A673 (cell line): ENCODE measurements at regions not wholly inside any gene's neighbourhood (a gene's known extent, or its start where the extent isn't known, plus 50 kb on each side); places are given as distances from the start of the nearest gene placed in this dataset.

ENCODE experiments used
- BruUV-seq: library from RNA; stranded (reverse); fragments of 400-500 nt; replicated peaks from 2 replicates; lab custom pipeline; 2021; lab: Mats Ljungman, UMichigan
- CTCF ChIA-PET: fragments of 300-600 bp; sonication (Branson Sonifier 250); formaldehyde crosslinking; loops from one replicate; lab custom pipeline; 2022; ENCODE audit warnings: antibody characterized with exemption; lab: Charles Lee
- POLR2A ChIA-PET: fragments of 300-600 bp; sonication (Branson Sonifier 250); formaldehyde crosslinking; loops from one replicate; lab custom pipeline; 2022; ENCODE audit warnings: antibody characterized with exemption; ENCODE audit not compliant: low non-redundant PET; lab: Charles Lee
- DNase-seq: peaks from one replicate; pipeline ENCODE4 v3.0.0-alpha.2; 2015; ENCODE audit warnings: low spot score
- H3K27ac ChIP-seq: fragments of 200-600 bp; sonication (generic); 2 replicates; pipeline ENCODE4 v1.5.1; 2016; ENCODE audit warnings: mixed run types, low read depth, mild to moderate bottlenecking, mixed read lengths, antibody characterized with exemption, low read length; ENCODE audit not compliant: poor library complexity, severe bottlenecking
- H3K27me3 ChIP-seq: fragments of 200-600 bp; sonication (generic); replicated peaks from 2 replicates; pipeline ENCODE4 v1.6.1; 2017; ENCODE audit warnings: mixed run types, low read depth, mild to moderate bottlenecking, mixed read lengths, antibody characterized with exemption, low read length; ENCODE audit not compliant: insufficient read depth, poor library complexity
- H3K36me3 ChIP-seq: fragments of 200-600 bp; sonication (generic); 2 replicates; pipeline ENCODE4 v1.6.1; 2016; ENCODE audit warnings: mixed run types, mild to moderate bottlenecking, mixed read lengths, antibody characterized with exemption, low read length; ENCODE audit not compliant: insufficient read depth, poor library complexity, severe bottlenecking
- H3K4me1 ChIP-seq: fragments of 200-600 bp; sonication (generic); 2 replicates; pipeline ENCODE4 v1.6.1; 2017; ENCODE audit warnings: mixed run types, mild to moderate bottlenecking, mixed read lengths, antibody characterized with exemption, low read length; ENCODE audit not compliant: insufficient read depth, poor library complexity, severe bottlenecking
- H3K4me3 ChIP-seq: fragments of 200-600 bp; sonication (generic); 2 replicates; pipeline ENCODE4 v1.5.1; 2016; ENCODE audit warnings: low read depth, mixed run types, mild to moderate bottlenecking, mixed read lengths, low read length; ENCODE audit not compliant: poor library complexity, severe bottlenecking
- H3K9me3 ChIP-seq: fragments of 200-600 bp; sonication (generic); 2 replicates; pipeline ENCODE4 v1.6.1; 2016; ENCODE audit warnings: mixed run types, low read depth, mild to moderate bottlenecking, mixed read lengths, antibody characterized with exemption, low read length; ENCODE audit not compliant: poor library complexity, severe bottlenecking
- EZH2 ChIP-seq: fragments of 200-600 bp; sonication (generic); IDR thresholded peaks from 2 replicates; pipeline ENCODE4 v1.6.1; 2017; ENCODE audit warnings: borderline replicate concordance, low read depth, mild to moderate bottlenecking, mixed read lengths, antibody characterized with exemption, low read length; ENCODE audit not compliant: poor library complexity, severe bottlenecking
- intact Hi-C: fragments of 100-400 bp; cut with micrococcal nuclease; formaldehyde crosslinking; loops from one replicate; pipeline ENCODE4 v1.10.0; 2022; ENCODE audit not compliant: unreplicated experiment
- TF ChIP-seq, protein P1 (sequence below): fragments of 300-800, 200-600 bp; sonication (generic); conservative IDR thresholded peaks from 2 replicates; pipeline ENCODE4 v1.5.1; 2017; ENCODE audit warnings: low read depth, mild to moderate bottlenecking, antibody characterized with exemption, low read length, moderate library complexity, mixed read lengths

DNA sequence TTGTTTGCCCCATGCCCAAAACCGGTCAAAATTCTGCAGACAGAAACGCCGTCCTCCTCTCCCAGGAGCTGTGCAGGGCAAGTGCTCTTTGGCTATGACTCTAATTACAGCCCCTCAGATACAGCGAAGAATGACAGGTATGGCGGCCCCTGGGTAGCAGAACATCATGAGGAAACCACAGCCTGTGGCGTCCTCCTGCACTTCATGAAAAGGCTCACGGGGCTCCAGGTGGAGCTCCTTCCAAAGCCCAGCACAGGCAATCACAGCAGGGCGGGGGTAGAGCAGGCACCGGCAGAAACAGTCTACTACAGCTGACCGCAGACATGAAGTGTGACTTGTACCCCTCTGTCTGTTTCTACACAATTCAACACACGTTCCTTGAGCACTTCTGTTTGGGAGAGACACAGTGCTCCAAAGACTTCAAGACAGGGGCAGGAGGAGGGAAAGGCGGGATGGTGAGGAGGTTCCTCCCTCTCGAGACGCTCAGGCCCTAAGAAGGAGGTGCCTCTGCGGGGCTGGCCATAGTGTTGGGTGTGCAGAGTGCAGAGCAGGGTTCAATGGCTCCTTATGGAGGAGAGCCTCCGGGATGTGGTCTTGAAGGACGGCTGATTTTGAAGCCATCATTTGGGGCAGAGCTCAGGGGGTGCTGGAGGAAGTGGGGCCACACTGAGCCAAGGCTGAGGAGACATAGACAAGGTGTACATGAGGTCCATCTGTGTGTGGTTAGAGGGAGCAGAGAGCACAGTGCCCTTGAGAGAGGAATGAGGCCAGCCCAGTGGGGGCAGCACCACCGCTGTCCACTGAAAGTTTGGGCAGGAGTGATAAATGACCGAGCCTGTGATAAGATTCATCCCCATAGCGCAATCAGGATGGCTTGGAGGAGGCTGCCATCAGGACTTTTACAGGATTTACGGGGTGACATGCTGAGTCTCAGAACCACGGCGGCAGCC is 468.3 kb downstream of the EIPR1 start:
- TF ChIP-seq EZH2 = no peak
- TF ChIP-seq, protein P1, sequence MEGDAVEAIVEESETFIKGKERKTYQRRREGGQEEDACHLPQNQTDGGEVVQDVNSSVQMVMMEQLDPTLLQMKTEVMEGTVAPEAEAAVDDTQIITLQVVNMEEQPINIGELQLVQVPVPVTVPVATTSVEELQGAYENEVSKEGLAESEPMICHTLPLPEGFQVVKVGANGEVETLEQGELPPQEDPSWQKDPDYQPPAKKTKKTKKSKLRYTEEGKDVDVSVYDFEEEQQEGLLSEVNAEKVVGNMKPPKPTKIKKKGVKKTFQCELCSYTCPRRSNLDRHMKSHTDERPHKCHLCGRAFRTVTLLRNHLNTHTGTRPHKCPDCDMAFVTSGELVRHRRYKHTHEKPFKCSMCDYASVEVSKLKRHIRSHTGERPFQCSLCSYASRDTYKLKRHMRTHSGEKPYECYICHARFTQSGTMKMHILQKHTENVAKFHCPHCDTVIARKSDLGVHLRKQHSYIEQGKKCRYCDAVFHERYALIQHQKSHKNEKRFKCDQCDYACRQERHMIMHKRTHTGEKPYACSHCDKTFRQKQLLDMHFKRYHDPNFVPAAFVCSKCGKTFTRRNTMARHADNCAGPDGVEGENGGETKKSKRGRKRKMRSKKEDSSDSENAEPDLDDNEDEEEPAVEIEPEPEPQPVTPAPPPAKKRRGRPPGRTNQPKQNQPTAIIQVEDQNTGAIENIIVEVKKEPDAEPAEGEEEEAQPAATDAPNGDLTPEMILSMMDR = no peak
- Histone ChIP-seq H3K27ac (no peak overlapping the region), H3K4me3 (no peak overlapping the region), H3K36me3 (no peaks in the 10 kb centered on the region), H3K4me1 (no peaks in the 10 kb centered on the region), H3K9me3 (no peaks in the 10 kb centered on the region), H3K27me3 (no peaks in the 10 kb centered on the region)
- POLR2A ChIA-PET = no interaction called here
- DNase-seq = no peak
- intact Hi-C loops = no loop called here
- CTCF ChIA-PET = no interaction called here
- BruUV-seq = no TSS peak

DNA sequence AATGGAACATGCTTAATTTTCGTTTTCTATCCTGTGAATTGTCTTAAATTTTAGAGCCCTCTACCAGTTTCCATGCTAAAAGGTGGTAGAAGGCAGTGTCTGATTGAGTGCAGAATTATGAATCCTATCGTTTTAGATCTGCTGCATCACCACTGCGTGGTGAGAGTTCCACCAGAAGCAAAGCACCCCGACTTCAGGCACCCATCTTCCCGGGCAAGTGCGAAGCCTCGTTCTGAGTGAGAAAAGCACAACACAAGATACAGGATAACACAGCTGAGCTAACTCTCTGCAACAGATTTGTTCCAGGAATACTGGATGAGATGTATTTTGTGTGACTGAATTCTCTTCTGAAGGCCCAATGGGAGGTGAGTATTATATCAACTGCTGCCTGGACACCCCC is 471.5 kb downstream of the EIPR1 start:
- H3K27me3 ChIP-seq = no peaks in the 10 kb centered on the region

DNA sequence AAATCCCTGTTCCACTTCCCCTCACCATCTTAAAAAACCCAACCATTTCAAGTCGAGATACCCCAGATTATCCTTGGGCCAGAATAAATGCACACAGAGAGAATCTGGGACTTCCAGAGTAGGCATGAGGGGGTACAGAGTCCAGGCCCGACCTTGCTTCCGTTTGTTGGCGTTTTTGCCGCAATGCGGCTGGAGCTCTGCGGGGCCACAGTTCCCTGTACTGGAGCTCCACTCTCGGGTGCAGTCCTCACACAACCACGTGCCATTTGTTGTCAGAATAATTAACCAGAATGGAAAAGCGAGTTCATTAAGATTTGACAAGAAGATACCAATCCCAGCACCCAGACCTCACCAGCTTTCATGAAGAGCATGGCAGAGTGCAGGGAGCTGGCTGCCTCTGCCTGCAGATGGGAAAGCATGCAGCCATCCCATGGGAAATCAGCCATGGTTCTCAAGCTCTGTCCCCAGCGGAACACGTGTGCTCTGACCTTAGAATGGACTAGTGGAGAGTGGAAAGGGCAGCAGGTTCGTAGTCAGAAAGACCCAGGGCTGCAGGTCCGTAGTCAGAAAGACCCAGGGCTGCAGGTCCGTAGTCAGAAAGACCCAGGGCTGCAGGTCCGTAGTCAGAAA is 472.8 kb downstream of the EIPR1 start:
- intact Hi-C loops = no loop called here
- ChIA-PET POLR2A (no interaction called here), CTCF (no interaction called here)
- Histone ChIP-seq H3K27ac (no peak overlapping the region), H3K9me3 (no peaks in the 10 kb centered on the region), H3K27me3 (no peaks in the 10 kb centered on the region), H3K4me1 (no peaks in the 10 kb centered on the region), H3K36me3 (no peaks in the 10 kb centered on the region), H3K4me3 (no peak overlapping the region)
- no TSS peak for BruUV-seq
- TF ChIP-seq, protein P1 = no peak
- no peak for TF ChIP-seq EZH2
- no peak for DNase-seq

More for the DNA sequence above, 471.5 kb downstream of the EIPR1 start:
- TF ChIP-seq, protein P1 = no peak
- TF ChIP-seq EZH2 = no peak
- POLR2A ChIA-PET = no interaction called here
- H3K4me1 ChIP-seq = no peaks in the 10 kb centered on the region
- H3K9me3 ChIP-seq = no peaks in the 10 kb centered on the region
- no peaks in the 10 kb centered on the region for H3K36me3 ChIP-seq
- DNase-seq = no peak
- H3K27ac ChIP-seq = no peak overlapping the region
- CTCF ChIA-PET = no interaction called here
- H3K4me3 ChIP-seq = no peak overlapping the region
- no TSS peak for BruUV-seq
- intact Hi-C loops = no loop called here
